Heart left ventricle (tissue), 16 donors: ENCODE measurements at regions not wholly inside any gene's neighbourhood (a gene's known extent, or its start where the extent isn't known, plus 50 kb on each side); places are given as distances from the start of the nearest gene placed in this dataset.

Source experiments
- ATAC-seq, 4 donors: fragments of 200-7000 bp; cut with Tn5 transposase; one replicate each; pipeline ENCODE4 v1.9.1; 2020 to 2022; ENCODE audit warnings: moderate library complexity in 4 of 4, mild to moderate bottlenecking in 3 of 4, moderate number of reproducible peaks in 1 of 4
- DNase-seq, 5 donors: peaks; one replicate each; pipeline ENCODE4 v3.0.0-alpha.2; 2020
- H3K27ac ChIP-seq, 12 donors: fragments of 200-600 bp; sonication (generic) in 4 of 12; one replicate each; pipeline versions ENCODE4 v1.5.0 to v1.8.0; 2016 to 2022; ENCODE audit warnings: mild to moderate bottlenecking in 2 of 12
- H3K27me3 ChIP-seq, 9 donors: fragments of 200-600 bp; sonication (generic) in 2 of 9; one replicate each; pipeline versions ENCODE4 v1.5.1 to v1.8.0; 2016 to 2022; ENCODE audit warnings: mild to moderate bottlenecking in 3 of 9
- H3K36me3 ChIP-seq, 9 donors: fragments of 200-600 bp; sonication (generic) in 2 of 9; one replicate each; pipeline versions ENCODE4 v1.5.0 to v1.8.0; 2018 to 2022; ENCODE audit warnings: mild to moderate bottlenecking in 2 of 9
- H3K4me1 ChIP-seq, 12 donors: fragments of 200-600 bp; sonication (generic) in 4 of 12; one replicate each; pipeline versions ENCODE4 v1.5.0 to v1.8.0; 2016 to 2022; ENCODE audit warnings: mild to moderate bottlenecking in 3 of 12
- H3K4me3 ChIP-seq, 12 donors: fragments of 200-600 bp; sonication (generic) in 4 of 12; one replicate each; pipeline versions ENCODE4 v1.5.0 to v1.8.0; 2017 to 2022; ENCODE audit warnings: mild to moderate bottlenecking in 9 of 12, moderate library complexity in 4 of 12
- H3K9me3 ChIP-seq, 12 donors: fragments of 200-600 bp; sonication (generic) in 4 of 12; one replicate each; pipeline versions ENCODE4 v1.5.0 to v1.8.0; 2016 to 2022; ENCODE audit warnings: mild to moderate bottlenecking in 1 of 12
- CTCF ChIP-seq, 12 donors: fragments of 200-600 bp; sonication (generic) in 4 of 12; IDR thresholded peaks; one replicate each; pipeline versions ENCODE4 v1.5.0 to v1.8.0; 2018 to 2022; ENCODE audit warnings: antibody characterized with exemption in 12 of 12, mild to moderate bottlenecking in 5 of 12
- POLR2A ChIP-seq, 2 donors: fragments of 450-650 bp; IDR thresholded peaks; one replicate each; pipeline ENCODE4 v1.6.1; 2017; ENCODE audit warnings: antibody characterized with exemption in 2 of 2, mild to moderate bottlenecking in 2 of 2, moderate library complexity in 2 of 2
- WGBS, 4 donors: extraction: QIAGEN DNeasy Blood & Tissue Kit in 2 of 4; methylation state at CpG; one replicate each; pipeline versions ENCODE4 v1.1.5 to v1.1.7; 2013 to 2018; 5-methylcytosine and 5-hydroxymethylcytosine counted together
- intact Hi-C, 10 donors: fragments of 100-400 bp; cut with DNase I; formaldehyde crosslinking; loops; one replicate each; pipeline versions ENCODE4 v1.11.1 to v1.14.2; 2022
- donor health status: ischemic (EF 13 %, LVEDD 7.1; RV severe dilation, severe dysfunction).
- donor health status: healthy with polysubstance abuse.
- donor health status: DM: no; HTN: yes; CAD: no.
- donor health status: DM: no; HTN: no; CAD: no.
- donor health status: ischemic (EF 25% LVEDD 6.9; RV normal size, moderate dysfunction).
- donor health status: ischemic (EF 25% LVEDD 5.7; RV mildly dilated, moderate dysfunction).
- donor health status: healthy.
- donor health status: DM: yes; HTN: yes; CAD: no.
- donor health status: ischemic (EF 35%, LVEDD 5.7; RV mildly dilated, moderate dysfunction).
- donor health status: nonischemic (EF 11% LVEDD 7.7; RV severe dilation, severe dysfunction).
- donor health status: DM: yes; HTN: yes; CAD: no.
- donor health status: PGD.
- donor health status: ischemic (EF 29% LVEDD 5.4; RV normal size, mild dysfunction).
- donor health status: nonischemic (EF 23%, LVEDD 6.1; RV moderate dilation, normal function).

- H3K27me3 ChIP-seq = no peaks in the 10 kb centered on the region
- no peak overlapping the region for H3K4me3 ChIP-seq
- TF ChIP-seq POLR2A (IDR thresholded peaks at IDR 0.05) = no peak
- no peak for TF ChIP-seq CTCF (IDR thresholded peaks at IDR 0.05)
- no peaks in the 10 kb centered on the region for H3K36me3 ChIP-seq
- no peaks in the 10 kb centered on the region for H3K4me1 ChIP-seq
- no peak for DNase-seq
- no peak overlapping the region for H3K27ac ChIP-seq
- ATAC-seq = no peak
- intact Hi-C loops = no loop called here
- no peaks in the 10 kb centered on the region for H3K9me3 ChIP-seq
- 67 to 81% (median 74%) methylated on average over 1 of the region's 1 CpG for WGBS, 4 donors
Observed at GRCh38 chr4:107255114-107255513, 219.0 kb upstream of the DKK2 start.

GRCh38 chr4:107253579-107254068, 217.5 kb upstream of the DKK2 start:
- Histone ChIP-seq H3K4me1 (no peaks in the 10 kb centered on the region), H3K9me3 (no peaks in the 10 kb centered on the region), H3K27me3 (no peaks in the 10 kb centered on the region), H3K4me3 (no peak overlapping the region), H3K36me3 (no peaks in the 10 kb centered on the region), H3K27ac (no peak overlapping the region)
- DNase-seq (no peak), ATAC-seq (no peak)
- 82 to 90% (median 87%) methylated on average over 3 of the region's 3 CpGs for WGBS, 4 donors
- intact Hi-C loops = no loop called here
- no peak for TF ChIP-seq POLR2A (IDR thresholded peaks at IDR 0.05)
- no peak for TF ChIP-seq CTCF (IDR thresholded peaks at IDR 0.05)

- H3K9me3 ChIP-seq = no peaks in the 10 kb centered on the region
- TF ChIP-seq CTCF (IDR thresholded peaks at IDR 0.05) = no peak
- TF ChIP-seq POLR2A (IDR thresholded peaks at IDR 0.05) = no peak
- no peak overlapping the region for H3K27ac ChIP-seq
- H3K4me1 ChIP-seq = no peaks in the 10 kb centered on the region
- no peaks in the 10 kb centered on the region for H3K36me3 ChIP-seq
- no peak for ATAC-seq
- DNase-seq = no peak
- intact Hi-C loops = no loop called here
- no peaks in the 10 kb centered on the region for H3K27me3 ChIP-seq
- H3K4me3 ChIP-seq = no peak overlapping the region
- WGBS, 4 donors = 66 to 73% (median 70%) methylated on average over 4 of the region's 4 CpGs
Observed at GRCh38 chr4:107253090-107253489, 217.0 kb upstream of the DKK2 start.

GRCh38 chr4:107252571-107252970, 216.5 kb upstream of the DKK2 start:
- 87 to 94% (median 92%) methylated on average over 2 of the region's 2 CpGs for WGBS, 4 donors
- no peaks in the 10 kb centered on the region for H3K9me3 ChIP-seq
- intact Hi-C loops = no loop called here

More at GRCh38 chr4:107252571-107252970, 216.5 kb upstream of the DKK2 start:
- no peak for DNase-seq
- Histone ChIP-seq H3K36me3 (no peaks in the 10 kb centered on the region), H3K27me3 (no peaks in the 10 kb centered on the region), H3K27ac (no peak overlapping the region), H3K4me3 (no peak overlapping the region), H3K4me1 (no peaks in the 10 kb centered on the region)
- TF ChIP-seq POLR2A (IDR thresholded peaks at IDR 0.05) (no peak), CTCF (IDR thresholded peaks at IDR 0.05) (no peak)
- no peak for ATAC-seq
